ENCODE measurements at regions not wholly inside any gene's neighbourhood (a gene's known extent, or its start where the extent isn't known, plus 50 kb on each side); places are given as distances from the start of the nearest gene placed in this dataset.

- DNase-seq = no peak
These were observed 72.4 kb upstream of the GPC1 start for GRCh38 chr2:240362826-240363745.

GRCh38 chr2:240363746-240364581 lies 71.5 kb upstream of the GPC1 start:
- no peak for DNase-seq

GRCh38 chr2:240364582-240364960 lies 70.9 kb upstream of the GPC1 start:
- no peak for DNase-seq

- no peak for DNase-seq
These were observed 70.3 kb upstream of the GPC1 start for GRCh38 chr2:240364961-240365775.

GRCh38 chr2:240365971-240366471 lies 69.4 kb upstream of the GPC1 start:
- DNase-seq = no peak

GRCh38 chr2:240366901-240367300 lies 68.6 kb upstream of the GPC1 start:
- DNase-seq = no peak

GRCh38 chr2:240367721-240368120 lies 67.7 kb upstream of the GPC1 start:
- DNase-seq = no peak

- DNase-seq = no peak
These were observed 66.6 kb upstream of the GPC1 start for GRCh38 chr2:240368781-240369331.

GRCh38 chr2:240369335-240369734 lies 66.1 kb upstream of the GPC1 start:
- no peak for DNase-seq

GRCh38 chr2:240369801-240370585 lies 65.5 kb upstream of the GPC1 start:
- DNase-seq = no peak

GRCh38 chr2:240371129-240372000 lies 64.1 kb upstream of the GPC1 start:
- no peak for DNase-seq

GRCh38 chr2:240372101-240372500 lies 63.4 kb upstream of the GPC1 start:
- DNase-seq = no peak

GRCh38 chr2:240373289-240373885 lies 62.1 kb upstream of the GPC1 start:
- no peak for DNase-seq

- DNase-seq = no peak
These were observed 61.2 kb upstream of the GPC1 start for GRCh38 chr2:240374085-240374907.

- DNase-seq = no peak
These were observed 60.3 kb upstream of the GPC1 start for GRCh38 chr2:240375024-240375645.

- DNase-seq = no peak
These were observed 58.7 kb upstream of the GPC1 start for GRCh38 chr2:240376739-240377138.

- DNase-seq = no peak
These were observed 58.1 kb upstream of the GPC1 start for GRCh38 chr2:240377366-240377765.

GRCh38 chr2:240379089-240379636 lies 56.3 kb upstream of the GPC1 start:
- no peak for DNase-seq
